NB4 (cell line): ENCODE measurements at regions not wholly inside any gene's neighbourhood (a gene's known extent, or its start where the extent isn't known, plus 50 kb on each side); places are given as distances from the start of the nearest gene placed in this dataset.
"Not testable (repeated sequence)": the region's sequence is repeated elsewhere in the genome, so short reads cannot be mapped to it uniquely, and the experiment has no call there.

ENCODE experiments used
- DNase-seq: peaks from one replicate; pipeline ENCODE4 v3.0.0; 2010; ENCODE audit warnings: low read depth
- H3K4me3 ChIP-seq: one replicate; pipeline ENCODE4 v1.5.1; 2011; ENCODE audit warnings: mild to moderate bottlenecking, low read depth, low read length, moderate library complexity
- CTCF ChIP-seq: IDR thresholded peaks from one replicate; pipeline ENCODE4 v1.5.1; 2012; ENCODE audit warnings: low read depth, low read length
- MYC ChIP-seq: IDR thresholded peaks from 2 replicates; pipeline ENCODE4 v1.6.1; 2011; ENCODE audit warnings: low read depth, low read length
- POLR2A ChIP-seq: IDR thresholded peaks from 2 replicates; pipeline ENCODE4 v1.6.1; 2011; ENCODE audit warnings: mild to moderate bottlenecking; ENCODE audit not compliant: insufficient read length; ENCODE audit errors: extremely low read depth
- TF ChIP-seq, protein P1 (sequence below): IDR thresholded peaks from 2 replicates; pipeline ENCODE4 v1.6.1; 2011; ENCODE audit warnings: low read depth, low read length

GRCh38 chr10:118925404-118926071 lies 104.0 kb upstream of the NANOS1 start:
- no peak for DNase-seq
- H3K4me3 ChIP-seq = no peak overlapping the region
- TF ChIP-seq MYC (no peak), CTCF (no peak), POLR2A (no peak)
- TF ChIP-seq, protein P1, sequence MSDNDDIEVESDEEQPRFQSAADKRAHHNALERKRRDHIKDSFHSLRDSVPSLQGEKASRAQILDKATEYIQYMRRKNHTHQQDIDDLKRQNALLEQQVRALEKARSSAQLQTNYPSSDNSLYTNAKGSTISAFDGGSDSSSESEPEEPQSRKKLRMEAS = no peak

DNA sequence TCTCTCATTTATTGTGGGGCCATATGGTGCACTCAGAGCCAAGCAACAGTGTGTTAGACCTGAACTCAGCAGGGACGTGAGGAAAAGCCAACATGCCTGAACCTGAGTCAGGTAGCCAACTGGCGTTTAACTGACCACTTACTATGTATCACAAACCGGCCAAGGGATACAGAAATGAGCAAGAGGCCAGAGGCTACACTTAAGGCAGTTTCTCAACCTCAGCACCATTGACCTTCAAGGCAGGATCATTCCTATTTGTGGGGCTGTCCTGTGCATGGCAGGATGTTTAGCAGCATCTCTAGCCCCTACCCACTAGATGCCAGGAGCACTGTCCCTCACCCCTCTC lies 103.5 kb upstream of the NANOS1 start:
- H3K4me3 ChIP-seq = no peak overlapping the region
- DNase-seq = no peak
- TF ChIP-seq MYC = no peak

- TF ChIP-seq CTCF (no peak), POLR2A (no peak)
- DNase-seq = no peak
- no peak overlapping the region for H3K4me3 ChIP-seq
These were observed 103.1 kb upstream of the NANOS1 start for GRCh38 chr10:118926441-118926840.

- DNase-seq = no peak
- TF ChIP-seq CTCF = no peak
- TF ChIP-seq, protein P1 = no peak
- TF ChIP-seq POLR2A = no peak
- no peak for TF ChIP-seq MYC
- no peak overlapping the region for H3K4me3 ChIP-seq
These were observed 102.6 kb upstream of the NANOS1 start for GRCh38 chr10:118926903-118927302.

- TF ChIP-seq, protein P1 = no peak
- TF ChIP-seq POLR2A = no peak
- no peak for TF ChIP-seq CTCF
- no peak for TF ChIP-seq MYC
- no peak for DNase-seq
- no peak overlapping the region for H3K4me3 ChIP-seq
These were observed 102.2 kb upstream of the NANOS1 start for GRCh38 chr10:118927321-118927720.

- H3K4me3 ChIP-seq = no peak overlapping the region
- no peak for DNase-seq
- TF ChIP-seq CTCF (no peak), MYC (no peak), POLR2A (no peak)
- TF ChIP-seq, protein P1 = no peak
These were observed 98.9 kb upstream of the NANOS1 start for GRCh38 chr10:118930614-118931013.

- no peak overlapping the region for H3K4me3 ChIP-seq
- TF ChIP-seq POLR2A (no peak), CTCF (no peak), MYC (no peak)
- TF ChIP-seq, protein P1 = no peak
- DNase-seq = no peak
These were observed 98.1 kb upstream of the NANOS1 start for GRCh38 chr10:118931436-118931835.

GRCh38 chr10:118932154-118932553 lies 97.4 kb upstream of the NANOS1 start:
- not testable (repeated sequence) for H3K4me3 ChIP-seq, DNase-seq
